Stimulated activated naive CD4-positive, alpha-beta T cell (primary cell): ENCODE measurements at regions not wholly inside any gene's neighbourhood (a gene's known extent, or its start where the extent isn't known, plus 50 kb on each side); places are given as distances from the start of the nearest gene placed in this dataset.

Experiments used
- DNase-seq, 6 experiments: peaks; one replicate each; lab custom pipeline; 2025; lab: John Stamatoyannopoulos, UW

- no peak for DNase-seq
Observed at GRCh38 chr22:49547751-49548239, 279.9 kb downstream of the BRD1 start.

GRCh38 chr22:49546811-49547585 is 280.7 kb downstream of the BRD1 start:
- no peak for DNase-seq

- no peak for DNase-seq
Observed at GRCh38 chr22:49545606-49546005, 282.1 kb downstream of the BRD1 start.

GRCh38 chr22:49544286-49544685 is 283.4 kb downstream of the BRD1 start:
- no peak for DNase-seq

- DNase-seq: no peak
Observed at GRCh38 chr22:49543876-49544275, 283.8 kb downstream of the BRD1 start.

- DNase-seq: no peak
Observed at GRCh38 chr22:49541693-49542230, 285.9 kb downstream of the BRD1 start.

- DNase-seq: no peak
Observed at GRCh38 chr22:49540913-49541692, 286.6 kb downstream of the BRD1 start.

GRCh38 chr22:49540084-49540912 is 287.4 kb downstream of the BRD1 start:
- no peak for DNase-seq

GRCh38 chr22:49538006-49538405 is 289.7 kb downstream of the BRD1 start:
- DNase-seq: no peak

- DNase-seq: no peak
Observed at GRCh38 chr22:49536571-49537131, 291.0 kb downstream of the BRD1 start.

- no peak for DNase-seq
Observed at GRCh38 chr22:49535527-49536125, 292.0 kb downstream of the BRD1 start.

GRCh38 chr22:49535126-49535525 is 292.5 kb downstream of the BRD1 start:
- DNase-seq: no peak

- DNase-seq: no peak
Observed at GRCh38 chr22:49534386-49534785, 293.3 kb downstream of the BRD1 start.

GRCh38 chr22:49533886-49534285 is 293.8 kb downstream of the BRD1 start:
- DNase-seq: no peak

GRCh38 chr22:49532869-49533802 is 294.5 kb downstream of the BRD1 start:
- DNase-seq: no peak

- DNase-seq: no peak
Observed at GRCh38 chr22:49531368-49531791, 296.3 kb downstream of the BRD1 start.

GRCh38 chr22:49530671-49531367 is 296.9 kb downstream of the BRD1 start:
- DNase-seq: no peak

- DNase-seq: no peak
Observed at GRCh38 chr22:49528420-49528720, 299.3 kb downstream of the BRD1 start.

GRCh38 chr22:49527611-49528419 is 299.9 kb downstream of the BRD1 start:
- DNase-seq: no peak
